Activated naive CD8-positive, alpha-beta T cell treated with anti-CD3 and anti-CD28 coated beads, Interleukin-2, amount 50 U/mL, for 24 hours (primary cell): ENCODE measurements at regions not wholly inside any gene's neighbourhood (a gene's known extent, or its start where the extent isn't known, plus 50 kb on each side); places are given as distances from the start of the nearest gene placed in this dataset.

Source experiments
- ATAC-seq: fragments of 150-1000 bp; cut with Tn5 transposase; one replicate; pipeline ENCODE4 v1.10.0; 2021
- DNase-seq: peaks from one replicate; pipeline ENCODE4 v3.0.0; 2021
- H3K27ac Mint-ChIP-seq: one replicate; pipeline ENCODE4 v1.8.0; 2021; ENCODE audit warnings: mild to moderate bottlenecking, mixed read lengths
- H3K27me3 Mint-ChIP-seq: one replicate; pipeline ENCODE4 v1.8.0; 2021; ENCODE audit warnings: mixed read lengths
- H3K36me3 Mint-ChIP-seq: one replicate; pipeline ENCODE4 v1.8.0; 2021; ENCODE audit warnings: low read depth, mixed read lengths
- H3K4me1 Mint-ChIP-seq: one replicate; pipeline ENCODE4 v1.8.0; 2021; ENCODE audit warnings: mixed read lengths
- H3K4me3 Mint-ChIP-seq: one replicate; pipeline ENCODE4 v1.8.0; 2021; ENCODE audit warnings: mild to moderate bottlenecking, moderate library complexity, mixed read lengths
- H3K9me3 Mint-ChIP-seq: one replicate; pipeline ENCODE4 v1.8.0; 2021; ENCODE audit warnings: mixed read lengths

GRCh38 chr11:15613789-15614188, 499.1 kb downstream of the INSC start:
- ATAC-seq (no peak), DNase-seq (no peak)
- Mint-ChIP-seq H3K4me3 (no peak overlapping the region), H3K27me3 (peaks cover 3% of the 10 kb centered on the region), H3K36me3 (no peaks in the 10 kb centered on the region), H3K27ac (no peak overlapping the region), H3K9me3 (no peaks in the 10 kb centered on the region), H3K4me1 (no peaks in the 10 kb centered on the region)

- Mint-ChIP-seq H3K36me3 (no peaks in the 10 kb centered on the region), H3K9me3 (no peaks in the 10 kb centered on the region), H3K27me3 (peaks cover 3% of the 10 kb centered on the region), H3K27ac (no peak overlapping the region), H3K4me3 (no peak overlapping the region), H3K4me1 (no peaks in the 10 kb centered on the region)
- ATAC-seq (no peak), DNase-seq (no peak)
Observed at GRCh38 chr11:15615398-15616096, 500.8 kb downstream of the INSC start.

- DNase-seq (no peak), ATAC-seq (no peak)
- Mint-ChIP-seq H3K36me3 (no peaks in the 10 kb centered on the region), H3K4me3 (no peak overlapping the region), H3K4me1 (no peaks in the 10 kb centered on the region), H3K27me3 (peaks cover 3% of the 10 kb centered on the region), H3K9me3 (no peaks in the 10 kb centered on the region), H3K27ac (no peak overlapping the region)
Observed at GRCh38 chr11:15616130-15617105, 501.7 kb downstream of the INSC start.

GRCh38 chr11:15617126-15617525, 502.4 kb downstream of the INSC start:
- no peak overlapping the region for H3K4me3 Mint-ChIP-seq
- ATAC-seq: no peak
- no peak for DNase-seq
- H3K27ac Mint-ChIP-seq: no peak overlapping the region
- no peaks in the 10 kb centered on the region for H3K36me3 Mint-ChIP-seq
- H3K27me3 Mint-ChIP-seq: no peaks in the 10 kb centered on the region
- no peaks in the 10 kb centered on the region for H3K9me3 Mint-ChIP-seq
- no peaks in the 10 kb centered on the region for H3K4me1 Mint-ChIP-seq

- Mint-ChIP-seq H3K27me3 (no peaks in the 10 kb centered on the region), H3K4me3 (no peak overlapping the region), H3K27ac (no peak overlapping the region), H3K36me3 (no peaks in the 10 kb centered on the region), H3K4me1 (no peaks in the 10 kb centered on the region), H3K9me3 (no peaks in the 10 kb centered on the region)
- DNase-seq: no peak
- no peak for ATAC-seq
Observed at GRCh38 chr11:15618583-15619032, 503.9 kb downstream of the INSC start.

- no peak overlapping the region for H3K4me3 Mint-ChIP-seq
- H3K4me1 Mint-ChIP-seq: no peaks in the 10 kb centered on the region
Observed at GRCh38 chr11:15621565-15621964, 506.8 kb downstream of the INSC start.

GRCh38 chr11:15622231-15622890, 507.6 kb downstream of the INSC start:
- H3K4me1 Mint-ChIP-seq: no peaks in the 10 kb centered on the region
- H3K4me3 Mint-ChIP-seq: no peak overlapping the region
- no peak for ATAC-seq
- no peak for DNase-seq
- H3K9me3 Mint-ChIP-seq: no peaks in the 10 kb centered on the region
- H3K27ac Mint-ChIP-seq: no peak overlapping the region
- no peaks in the 10 kb centered on the region for H3K36me3 Mint-ChIP-seq
- H3K27me3 Mint-ChIP-seq: no peaks in the 10 kb centered on the region

More at GRCh38 chr11:15621565-15621964, 506.8 kb downstream of the INSC start:
- Mint-ChIP-seq H3K36me3 (no peaks in the 10 kb centered on the region), H3K27me3 (no peaks in the 10 kb centered on the region), H3K9me3 (no peaks in the 10 kb centered on the region), H3K27ac (no peak overlapping the region)
- DNase-seq (no peak), ATAC-seq (no peak)

GRCh38 chr11:15624701-15625100, 510.0 kb downstream of the INSC start:
- Mint-ChIP-seq H3K4me1 (no peaks in the 10 kb centered on the region), H3K27ac (no peak overlapping the region), H3K36me3 (no peaks in the 10 kb centered on the region), H3K27me3 (peaks cover 5% of the 10 kb centered on the region), H3K9me3 (no peaks in the 10 kb centered on the region), H3K4me3 (no peak overlapping the region)
- no peak for ATAC-seq
- no peak for DNase-seq

- no peaks in the 10 kb centered on the region for H3K4me1 Mint-ChIP-seq
- no peak overlapping the region for H3K27ac Mint-ChIP-seq
- H3K4me3 Mint-ChIP-seq: no peak overlapping the region
- no peak for DNase-seq
- no peak for ATAC-seq
- no peaks in the 10 kb centered on the region for H3K36me3 Mint-ChIP-seq
- peaks cover 5% of the 10 kb centered on the region for H3K27me3 Mint-ChIP-seq
- no peaks in the 10 kb centered on the region for H3K9me3 Mint-ChIP-seq
Observed at GRCh38 chr11:15625691-15626090, 511.0 kb downstream of the INSC start.

GRCh38 chr11:15627560-15627959, 512.8 kb downstream of the INSC start:
- Mint-ChIP-seq H3K9me3 (no peaks in the 10 kb centered on the region), H3K27ac (no peak overlapping the region), H3K27me3 (peaks cover 5% of the 10 kb centered on the region), H3K4me3 (no peak overlapping the region), H3K4me1 (no peaks in the 10 kb centered on the region), H3K36me3 (no peaks in the 10 kb centered on the region)
- ATAC-seq (no peak), DNase-seq (no peak)

- Mint-ChIP-seq H3K27me3 (peaks cover 10% of the 10 kb centered on the region), H3K36me3 (no peaks in the 10 kb centered on the region), H3K9me3 (no peaks in the 10 kb centered on the region), H3K27ac (no peak overlapping the region), H3K4me1 (no peaks in the 10 kb centered on the region), H3K4me3 (no peak overlapping the region)
- DNase-seq (no peak), ATAC-seq (no peak)
Observed at GRCh38 chr11:15629690-15630321, 515.1 kb downstream of the INSC start.

GRCh38 chr11:15630896-15631295, 516.2 kb downstream of the INSC start:
- ATAC-seq (no peak), DNase-seq (no peak)
- H3K9me3 Mint-ChIP-seq: no peaks in the 10 kb centered on the region
- H3K27me3 Mint-ChIP-seq: peaks cover 13% of the 10 kb centered on the region
- H3K36me3 Mint-ChIP-seq: no peaks in the 10 kb centered on the region
- H3K4me3 Mint-ChIP-seq: no peak overlapping the region
- no peak overlapping the region for H3K27ac Mint-ChIP-seq
- no peaks in the 10 kb centered on the region for H3K4me1 Mint-ChIP-seq

GRCh38 chr11:15635521-15635920, 520.8 kb downstream of the INSC start:
- H3K27ac Mint-ChIP-seq: no peak overlapping the region
- no peaks in the 10 kb centered on the region for H3K4me1 Mint-ChIP-seq
- H3K4me3 Mint-ChIP-seq: no peak overlapping the region
- H3K27me3 Mint-ChIP-seq: peaks cover 8% of the 10 kb centered on the region
- ATAC-seq (no peak), DNase-seq (no peak)
- no peaks in the 10 kb centered on the region for H3K9me3 Mint-ChIP-seq
- H3K36me3 Mint-ChIP-seq: no peaks in the 10 kb centered on the region

GRCh38 chr11:15636521-15637089, 521.9 kb downstream of the INSC start:
- Mint-ChIP-seq H3K27me3 (peaks cover 8% of the 10 kb centered on the region), H3K9me3 (no peaks in the 10 kb centered on the region), H3K36me3 (no peaks in the 10 kb centered on the region), H3K4me3 (no peak overlapping the region), H3K27ac (no peak overlapping the region), H3K4me1 (no peaks in the 10 kb centered on the region)
- DNase-seq: no peak
- ATAC-seq: no peak
